Hepatocyte (in vitro differentiated cells): ENCODE measurements at regions not wholly inside any gene's neighbourhood (a gene's known extent, or its start where the extent isn't known, plus 50 kb on each side); places are given as distances from the start of the nearest gene placed in this dataset.

ENCODE experiments used
- DNase-seq: peaks from one replicate; pipeline ENCODE4 v3.0.0-alpha.2; 2016; ENCODE audit warnings: low spot score
- H2AFZ ChIP-seq: fragments of 200-600 bp; sonication (generic); 2 replicates; pipeline ENCODE4 v1.6.0; 2016; ENCODE audit warnings: antibody characterized with exemption, mild to moderate bottlenecking
- H3K27ac ChIP-seq: fragments of 200-600 bp; sonication (generic); 2 replicates; pipeline ENCODE4 v1.5.1; 2016; ENCODE audit warnings: mild to moderate bottlenecking
- H3K27me3 ChIP-seq: fragments of 200-600 bp; sonication (generic); 2 replicates; pipeline ENCODE4 v1.6.1; 2016
- H3K36me3 ChIP-seq: fragments of 200-600 bp; sonication (generic); replicated peaks from 2 replicates; pipeline ENCODE4 v1.5.1; 2016; ENCODE audit warnings: low read depth; ENCODE audit not compliant: insufficient read depth
- H3K4me1 ChIP-seq: fragments of 200-600 bp; sonication (generic); 2 replicates; pipeline ENCODE4 v1.5.1; 2016; ENCODE audit warnings: mild to moderate bottlenecking, moderate library complexity; ENCODE audit not compliant: insufficient read depth
- H3K4me2 ChIP-seq: fragments of 200-600 bp; sonication (generic); 2 replicates; pipeline ENCODE4 v1.6.0; 2016
- H3K4me3 ChIP-seq: fragments of 200-600 bp; sonication (generic); 2 replicates; pipeline ENCODE4 v1.5.1; 2016; ENCODE audit warnings: mild to moderate bottlenecking
- H3K79me2 ChIP-seq: fragments of 200-600 bp; sonication (generic); 2 replicates; pipeline ENCODE4 v1.6.0; 2017; ENCODE audit warnings: mild to moderate bottlenecking
- H3K9me2 ChIP-seq: fragments of 200-600 bp; sonication (generic); replicated peaks from 2 replicates; pipeline ENCODE4 v1.6.0; 2017; ENCODE audit warnings: mild to moderate bottlenecking; ENCODE audit not compliant: insufficient read depth
- H3K9me3 ChIP-seq: fragments of 200-600 bp; sonication (generic); 2 replicates; pipeline ENCODE4 v1.5.1; 2016; ENCODE audit warnings: low read depth, mild to moderate bottlenecking
- H4K20me1 ChIP-seq: fragments of 200-600 bp; sonication (generic); 2 replicates; pipeline ENCODE4 v1.6.0; 2016; ENCODE audit warnings: mild to moderate bottlenecking; ENCODE audit not compliant: insufficient read depth, poor library complexity, severe bottlenecking
- EZH2 ChIP-seq: fragments of 200-600 bp; sonication (generic); IDR thresholded peaks from 2 replicates; pipeline ENCODE4 v1.6.1; 2016; ENCODE audit warnings: antibody characterized with exemption, mild to moderate bottlenecking, borderline replicate concordance
- EZH2phosphoT487 ChIP-seq: fragments of 200-600 bp; sonication (generic); IDR thresholded peaks from one replicate; pipeline ENCODE4 v1.6.1; 2018; ENCODE audit warnings: antibody characterized with exemption, mild to moderate bottlenecking, low read depth, moderate library complexity; ENCODE audit not compliant: unreplicated experiment, severe bottlenecking
- WGBS: methylation state at CpG from one replicate; pipeline ENCODE4 v1.1.6; 2016; ENCODE audit warnings: low lambda C conversion rate; ENCODE audit errors: missing lambda C conversion rate; 5-methylcytosine and 5-hydroxymethylcytosine counted together
- TF ChIP-seq, protein P1 (sequence below): fragments of 200-600 bp; sonication (generic); IDR thresholded peaks from 2 replicates; pipeline ENCODE4 v1.5.1; 2016; ENCODE audit warnings: antibody characterized with exemption, mild to moderate bottlenecking; ENCODE audit not compliant: poor library complexity

DNA sequence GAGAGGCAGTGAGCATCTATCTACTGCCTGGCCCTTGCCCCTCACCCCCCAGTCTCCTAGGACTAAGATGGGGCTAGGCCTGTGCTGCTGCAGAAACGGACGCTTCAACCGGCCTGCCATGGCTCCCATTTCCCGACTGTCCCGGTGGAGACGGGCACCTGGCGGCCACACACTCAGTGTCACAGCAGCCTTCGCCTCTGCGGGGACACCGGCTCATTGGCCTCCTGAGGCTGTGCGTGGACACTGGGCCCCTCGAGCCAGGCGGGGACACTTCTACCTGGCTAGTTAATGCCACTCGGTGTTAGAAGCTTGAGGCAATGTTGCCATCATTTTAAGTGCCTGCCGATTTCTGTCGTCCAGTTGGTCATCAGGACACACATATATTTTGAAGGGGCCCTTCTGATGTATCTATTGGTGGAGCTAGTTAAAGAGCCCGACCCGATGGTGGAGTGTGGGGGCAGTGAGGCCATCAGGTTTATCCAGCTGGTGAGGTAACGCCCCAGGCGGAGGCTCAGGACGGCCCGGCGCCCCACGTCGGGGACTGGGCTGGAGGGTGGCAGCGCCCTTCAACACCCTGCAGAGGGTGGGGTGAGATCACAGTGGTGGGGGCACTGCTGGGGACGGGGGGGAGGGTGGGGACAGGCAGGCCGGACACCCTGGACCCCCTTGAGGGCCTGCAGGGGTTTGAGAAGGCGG, 58.9 kb upstream of the GATA5 start:
- no peak for TF ChIP-seq EZH2phosphoT487
- TF ChIP-seq, protein P1, sequence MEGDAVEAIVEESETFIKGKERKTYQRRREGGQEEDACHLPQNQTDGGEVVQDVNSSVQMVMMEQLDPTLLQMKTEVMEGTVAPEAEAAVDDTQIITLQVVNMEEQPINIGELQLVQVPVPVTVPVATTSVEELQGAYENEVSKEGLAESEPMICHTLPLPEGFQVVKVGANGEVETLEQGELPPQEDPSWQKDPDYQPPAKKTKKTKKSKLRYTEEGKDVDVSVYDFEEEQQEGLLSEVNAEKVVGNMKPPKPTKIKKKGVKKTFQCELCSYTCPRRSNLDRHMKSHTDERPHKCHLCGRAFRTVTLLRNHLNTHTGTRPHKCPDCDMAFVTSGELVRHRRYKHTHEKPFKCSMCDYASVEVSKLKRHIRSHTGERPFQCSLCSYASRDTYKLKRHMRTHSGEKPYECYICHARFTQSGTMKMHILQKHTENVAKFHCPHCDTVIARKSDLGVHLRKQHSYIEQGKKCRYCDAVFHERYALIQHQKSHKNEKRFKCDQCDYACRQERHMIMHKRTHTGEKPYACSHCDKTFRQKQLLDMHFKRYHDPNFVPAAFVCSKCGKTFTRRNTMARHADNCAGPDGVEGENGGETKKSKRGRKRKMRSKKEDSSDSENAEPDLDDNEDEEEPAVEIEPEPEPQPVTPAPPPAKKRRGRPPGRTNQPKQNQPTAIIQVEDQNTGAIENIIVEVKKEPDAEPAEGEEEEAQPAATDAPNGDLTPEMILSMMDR, result no peak
- TF ChIP-seq EZH2, result no peak
- no peak overlapping the region for H3K4me2 ChIP-seq

DNA sequence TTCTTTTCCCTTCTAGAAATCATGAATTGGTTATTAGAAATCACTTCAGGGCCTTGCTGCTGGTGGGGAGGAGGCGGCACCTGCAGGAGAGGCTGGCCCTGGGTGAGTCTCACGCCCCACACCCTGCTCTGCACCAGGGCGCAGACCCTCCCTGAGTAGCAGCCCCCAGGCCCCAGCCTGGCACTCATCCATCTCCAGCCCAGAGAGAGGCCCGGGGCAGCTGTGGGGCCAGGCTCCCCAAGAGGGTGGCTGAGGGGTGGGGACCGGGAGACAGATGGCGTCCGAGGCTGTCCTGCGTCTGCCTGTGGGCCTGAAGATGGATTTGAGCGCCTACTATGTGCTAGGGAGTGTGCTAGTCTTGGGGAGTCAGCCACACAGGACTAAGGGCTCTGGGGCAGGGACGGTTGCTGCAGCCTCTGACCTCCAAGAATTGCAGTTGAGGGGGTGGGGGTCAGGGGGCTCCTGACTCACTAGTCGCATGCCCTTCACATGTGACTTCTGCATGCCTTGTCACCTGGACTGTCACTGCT, 59.6 kb upstream of the GATA5 start:
- Histone ChIP-seq H3K79me2 (no peaks in the 10 kb centered on the region), H3K4me3 (no peak overlapping the region), H4K20me1 (no peaks in the 10 kb centered on the region), H3K4me2 (no peak overlapping the region), H2AFZ (no peak overlapping the region), H3K27me3 (no peaks in the 10 kb centered on the region), H3K4me1 (peaks cover 42% of the 10 kb centered on the region), H3K36me3 (no peaks in the 10 kb centered on the region), H3K9me2 (no peaks in the 10 kb centered on the region), H3K9me3 (no peaks in the 10 kb centered on the region), H3K27ac (no peak overlapping the region)
- TF ChIP-seq EZH2phosphoT487 (no peak), EZH2 (no peak)
- TF ChIP-seq, protein P1, result no peak
- WGBS, result 86% methylated on average over 11 of the region's 11 CpGs
- no peak for DNase-seq

More for the DNA sequence above, 58.9 kb upstream of the GATA5 start:
- 91% methylated on average over 26 of the region's 29 CpGs for WGBS
- Histone ChIP-seq H3K9me3 (no peaks in the 10 kb centered on the region), H3K27me3 (no peaks in the 10 kb centered on the region), H3K4me3 (no peak overlapping the region), H3K36me3 (no peaks in the 10 kb centered on the region), H3K9me2 (no peaks in the 10 kb centered on the region), H3K4me1 (peaks cover 43% of the 10 kb centered on the region), H3K79me2 (no peaks in the 10 kb centered on the region), H4K20me1 (no peaks in the 10 kb centered on the region), H2AFZ (no peak overlapping the region), H3K27ac (no peak overlapping the region)
- no peak for DNase-seq

DNA sequence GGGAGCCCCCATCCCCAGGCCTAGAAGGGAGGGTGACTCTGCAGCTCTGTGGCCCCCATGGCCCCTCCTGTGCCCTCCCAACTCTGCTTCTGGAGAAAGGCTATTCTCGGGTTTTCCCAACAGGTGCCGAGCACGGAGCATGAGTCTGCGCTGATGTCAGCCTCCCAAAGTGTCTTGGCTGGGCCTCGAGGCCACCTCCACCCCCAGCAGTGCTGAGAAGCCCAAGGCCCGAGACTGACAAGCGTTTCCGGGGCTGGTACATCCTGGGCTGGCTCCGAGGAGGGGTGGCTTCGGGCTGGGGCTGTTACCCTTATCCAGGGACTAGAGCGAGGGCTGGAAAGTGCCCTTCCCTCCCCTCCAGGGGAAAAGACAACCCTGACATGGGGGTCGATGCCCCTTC, 60.2 kb upstream of the GATA5 start:
- no peak for DNase-seq
- 90% methylated on average over 12 of the region's 12 CpGs for WGBS
- H3K79me2 ChIP-seq, result no peaks in the 10 kb centered on the region
- H2AFZ ChIP-seq, result no peak overlapping the region
- H3K4me2 ChIP-seq, result no peak overlapping the region
- no peaks in the 10 kb centered on the region for H3K27me3 ChIP-seq
- no peaks in the 10 kb centered on the region for H3K9me2 ChIP-seq
- no peak overlapping the region for H3K4me3 ChIP-seq
- H3K9me3 ChIP-seq, result no peaks in the 10 kb centered on the region
- H3K27ac ChIP-seq, result no peak overlapping the region
- no peaks in the 10 kb centered on the region for H4K20me1 ChIP-seq
- H3K4me1 ChIP-seq, result peaks cover 37% of the 10 kb centered on the region
- no peaks in the 10 kb centered on the region for H3K36me3 ChIP-seq
- TF ChIP-seq EZH2 (no peak), EZH2phosphoT487 (no peak)
- TF ChIP-seq, protein P1, result no peak
